Spleen (tissue), 11 donors: ENCODE measurements at regions not wholly inside any gene's neighbourhood (a gene's known extent, or its start where the extent isn't known, plus 50 kb on each side); places are given as distances from the start of the nearest gene placed in this dataset.

Experiments
- DNase-seq: peaks from one replicate; pipeline ENCODE4 v3.0.0-alpha.2; 2020
- H3K27ac ChIP-seq, 8 donors: fragments of 200-600 bp; sonication (generic) in 7 of 8; 1 replicate in 4 of 8; 2 replicates in 4 of 8; pipeline versions ENCODE4 v1.5.0 to v1.8.0; 2016 to 2021; ENCODE audit warnings: inconsistent platforms in 4 of 8, mild to moderate bottlenecking in 4 of 8, moderate library complexity in 1 of 8
- H3K27me3 ChIP-seq, 7 donors: fragments of 200-600 bp; sonication (generic) in 6 of 7; replicated peaks in 1 of 7; 1 replicate in 4 of 7; 2 replicates in 3 of 7; pipeline versions ENCODE4 v1.5.0 to v1.8.0; 2016 to 2021; ENCODE audit warnings: inconsistent platforms in 3 of 7, mild to moderate bottlenecking in 1 of 7
- H3K36me3 ChIP-seq, 6 donors: fragments of 200-600 bp; sonication (generic) in 5 of 6; 1 replicate in 4 of 6; 2 replicates in 2 of 6; pipeline versions ENCODE4 v1.5.0 to v1.8.0; 2016 to 2021; ENCODE audit warnings: inconsistent platforms in 2 of 6
- H3K4me1 ChIP-seq, 6 donors: fragments of 200-600 bp; sonication (generic) in 5 of 6; 1 replicate in 3 of 6; 2 replicates in 3 of 6; pipeline versions ENCODE4 v1.5.0 to v1.8.0; 2016 to 2021; ENCODE audit warnings: inconsistent platforms in 3 of 6
- H3K4me3 ChIP-seq, 8 donors: fragments of 200-600 bp; sonication (generic) in 7 of 8; 1 replicate in 4 of 8; 2 replicates in 4 of 8; pipeline versions ENCODE4 v1.5.0 to v1.8.0; 2016 to 2021; ENCODE audit warnings: inconsistent platforms in 4 of 8, mild to moderate bottlenecking in 4 of 8, moderate library complexity in 2 of 8
- H3K9me3 ChIP-seq, 8 donors: fragments of 200-600 bp; sonication (generic) in 7 of 8; 1 replicate in 4 of 8; 2 replicates in 4 of 8; pipeline versions ENCODE4 v1.5.0 to v1.8.0; 2016 to 2021; ENCODE audit warnings: inconsistent platforms in 4 of 8
- POLR2A ChIP-seq, 3 donors: fragments of 450-650 bp; IDR thresholded peaks; one replicate each; pipeline ENCODE4 v1.5.1; 2017; ENCODE audit warnings: antibody characterized with exemption in 3 of 3, mild to moderate bottlenecking in 1 of 3
- POLR2AphosphoS5 ChIP-seq, 3 donors: sonication (generic); formaldehyde crosslinking; IDR thresholded peaks; one replicate each; pipeline ENCODE4 v1.5.1; 2017; ENCODE audit warnings: antibody characterized with exemption in 3 of 3
- WGBS, 5 donors: extraction: QIAGEN DNeasy Blood & Tissue Kit in 3 of 5; methylation state at CpG; one replicate each; pipeline versions ENCODE4 v1.1.5 to v1.1.7; 2013 to 2018; 5-methylcytosine and 5-hydroxymethylcytosine counted together
- intact Hi-C: fragments of 100-400 bp; cut with DNase I; formaldehyde crosslinking; loops from one replicate; pipeline ENCODE4 v1.15.0; 2023; ENCODE audit warnings: low total_unique reads
- TF ChIP-seq, protein P1 (sequence below), 11 experiments: fragments of 200-600 bp in 7 of 11; fragments of 450-650 bp in 4 of 11; sonication (generic) in 4 of 11; IDR thresholded peaks in 8 of 11; conservative IDR thresholded peaks in 3 of 11; 1 replicate in 7 of 11; 2 replicates in 4 of 11; pipeline versions ENCODE4 v1.4.0 to v1.8.0; 2016 to 2021; ENCODE audit warnings: antibody characterized with exemption in 11 of 11, inconsistent platforms in 4 of 11, mild to moderate bottlenecking in 1 of 11
- donor health status: healthy with polysubstance abuse.
- donor health status: DM: no; HTN: no; CAD: no; lungs with moderate emphysema.
- donor health status: DM: no; HTN: no; CAD: no.
- donor health status: Bipolar disorder and iron deficiency.
- donor health status: healthy.
- donor health status: DM: no; HTN: no; CAD: no.
- donor health status: DM: yes; HTN: yes; CAD: no.

- H3K4me3 ChIP-seq, result no peak overlapping the region
Observed at GRCh38 chr2:11940799-11941198, 194.4 kb downstream of the LPIN1 start.

DNA sequence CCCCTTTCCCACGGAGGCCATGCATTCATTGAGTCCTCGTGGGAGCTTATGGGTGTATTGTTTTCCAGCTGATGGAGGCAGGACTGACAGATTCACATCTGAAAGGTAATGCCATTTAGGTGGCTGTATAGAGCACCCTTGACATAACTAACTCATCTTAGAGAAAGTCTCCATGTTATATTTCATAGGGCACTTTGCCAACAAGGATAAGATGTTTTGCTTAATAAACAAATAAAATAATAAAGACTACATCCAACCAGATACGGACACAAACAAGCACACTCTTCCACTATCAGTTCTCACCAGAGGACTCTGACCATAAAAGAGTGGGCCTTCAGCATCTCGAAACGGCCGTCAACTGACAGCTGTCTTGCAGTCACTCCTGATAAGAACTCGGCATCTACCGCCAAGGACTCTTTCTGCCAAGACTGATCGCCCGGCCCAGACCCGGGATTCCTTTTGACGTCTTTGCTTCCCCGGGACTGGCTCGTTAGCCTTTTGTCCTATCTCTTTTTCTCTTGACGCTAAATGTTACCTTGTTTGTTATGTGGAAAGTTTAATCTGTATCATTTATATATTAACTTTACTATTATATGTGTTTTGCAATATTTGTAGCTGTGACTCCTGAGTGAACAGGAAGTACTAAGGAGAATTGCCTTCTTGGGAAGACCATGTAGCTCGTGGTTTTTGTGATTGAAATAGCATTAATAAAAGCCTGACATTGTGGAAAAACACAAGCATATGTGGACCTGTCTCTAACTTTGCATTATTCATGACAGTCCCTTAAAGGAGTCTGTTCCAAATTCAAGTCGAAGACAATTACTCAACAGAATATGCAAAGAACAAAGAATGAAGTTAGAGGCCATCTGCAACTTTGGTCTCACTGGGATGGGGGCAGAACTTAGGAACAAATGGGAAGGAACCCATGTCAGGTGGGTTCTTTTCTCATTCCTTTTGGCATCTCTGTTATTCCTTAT, 195.1 kb downstream of the LPIN1 start:
- H3K4me3 ChIP-seq, result no peak overlapping the region
- intact Hi-C loops, result no loop called here
- H3K27me3 ChIP-seq, result no peaks in the 10 kb centered on the region
- no peak overlapping the region for H3K27ac ChIP-seq
- no peak for TF ChIP-seq POLR2A (IDR thresholded peaks at IDR 0.05)
- TF ChIP-seq, protein P1, sequence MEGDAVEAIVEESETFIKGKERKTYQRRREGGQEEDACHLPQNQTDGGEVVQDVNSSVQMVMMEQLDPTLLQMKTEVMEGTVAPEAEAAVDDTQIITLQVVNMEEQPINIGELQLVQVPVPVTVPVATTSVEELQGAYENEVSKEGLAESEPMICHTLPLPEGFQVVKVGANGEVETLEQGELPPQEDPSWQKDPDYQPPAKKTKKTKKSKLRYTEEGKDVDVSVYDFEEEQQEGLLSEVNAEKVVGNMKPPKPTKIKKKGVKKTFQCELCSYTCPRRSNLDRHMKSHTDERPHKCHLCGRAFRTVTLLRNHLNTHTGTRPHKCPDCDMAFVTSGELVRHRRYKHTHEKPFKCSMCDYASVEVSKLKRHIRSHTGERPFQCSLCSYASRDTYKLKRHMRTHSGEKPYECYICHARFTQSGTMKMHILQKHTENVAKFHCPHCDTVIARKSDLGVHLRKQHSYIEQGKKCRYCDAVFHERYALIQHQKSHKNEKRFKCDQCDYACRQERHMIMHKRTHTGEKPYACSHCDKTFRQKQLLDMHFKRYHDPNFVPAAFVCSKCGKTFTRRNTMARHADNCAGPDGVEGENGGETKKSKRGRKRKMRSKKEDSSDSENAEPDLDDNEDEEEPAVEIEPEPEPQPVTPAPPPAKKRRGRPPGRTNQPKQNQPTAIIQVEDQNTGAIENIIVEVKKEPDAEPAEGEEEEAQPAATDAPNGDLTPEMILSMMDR (IDR thresholded peaks at IDR 0.05 in 8 of 11, conservative IDR thresholded peaks at IDR 0.05 in 3 of 11), result no peak
- no peak for TF ChIP-seq POLR2AphosphoS5 (IDR thresholded peaks at IDR 0.05)
- peaks cover 0 to 22% (median 13%) of the 10 kb centered on the region in 6 donors for H3K4me1 ChIP-seq
- WGBS, 5 donors, result 87 to 92% (median 91%) methylated on average over 17 of the region's 17 CpGs
- no peaks in the 10 kb centered on the region for H3K36me3 ChIP-seq
- no peaks in the 10 kb centered on the region for H3K9me3 ChIP-seq
- DNase-seq, result no peak

More at GRCh38 chr2:11940799-11941198, 194.4 kb downstream of the LPIN1 start:
- WGBS, 5 donors, result 95 to 100% (median 98%) methylated on average over 4 of the region's 4 CpGs
- no peak for DNase-seq
- Histone ChIP-seq H3K4me1 (peaks cover 0 to 18% (median 11%) of the 10 kb centered on the region in 6 donors), H3K9me3 (no peaks in the 10 kb centered on the region), H3K36me3 (no peaks in the 10 kb centered on the region), H3K27ac (no peak overlapping the region), H3K27me3 (no peaks in the 10 kb centered on the region)
- TF ChIP-seq, protein P1 (IDR thresholded peaks at IDR 0.05 in 8 of 11, conservative IDR thresholded peaks at IDR 0.05 in 3 of 11), result no peak
- no peak for TF ChIP-seq POLR2A (IDR thresholded peaks at IDR 0.05)
- no peak for TF ChIP-seq POLR2AphosphoS5 (IDR thresholded peaks at IDR 0.05)
- intact Hi-C loops, result no loop called here

GRCh38 chr2:11942178-11942569, 195.7 kb downstream of the LPIN1 start:
- peaks cover 0 to 22% (median 13%) of the 10 kb centered on the region in 6 donors for H3K4me1 ChIP-seq
- H3K36me3 ChIP-seq, result no peaks in the 10 kb centered on the region
- no peaks in the 10 kb centered on the region for H3K9me3 ChIP-seq
- no peak for DNase-seq
- no peaks in the 10 kb centered on the region for H3K27me3 ChIP-seq
- intact Hi-C loops, result no loop called here
- WGBS, 5 donors, result 92 to 97% (median 96%) methylated on average over 5 of the region's 5 CpGs
- no peak overlapping the region for H3K27ac ChIP-seq
- TF ChIP-seq POLR2AphosphoS5 (IDR thresholded peaks at IDR 0.05), result no peak
- no peak for TF ChIP-seq POLR2A (IDR thresholded peaks at IDR 0.05)
- TF ChIP-seq, protein P1 (IDR thresholded peaks at IDR 0.05 in 8 of 11, conservative IDR thresholded peaks at IDR 0.05 in 3 of 11), result no peak
- H3K4me3 ChIP-seq, result no peak overlapping the region

DNA sequence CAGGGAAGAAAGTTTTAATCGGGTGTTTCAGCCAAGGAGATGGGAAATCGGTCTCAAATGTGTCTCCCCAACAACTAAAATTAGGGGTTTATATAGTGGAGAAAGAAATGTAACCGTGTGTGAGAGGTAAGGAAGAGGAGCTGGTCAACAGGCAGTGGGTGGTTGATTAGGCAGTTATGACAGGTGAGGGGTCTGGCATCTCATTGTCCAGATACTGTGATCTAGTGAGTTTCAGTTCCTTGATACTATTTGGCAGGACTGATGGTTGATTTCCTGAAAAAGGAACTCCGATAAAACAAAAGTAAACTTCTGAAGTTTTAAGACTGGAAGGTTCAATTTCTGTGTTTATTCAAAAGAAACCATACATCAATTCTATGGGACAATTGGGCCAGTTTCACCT, 197.9 kb downstream of the LPIN1 start:
- no peak overlapping the region for H3K27ac ChIP-seq
- no peak for DNase-seq
- H3K4me1 ChIP-seq, result peaks cover 0 to 26% (median 13%) of the 10 kb centered on the region in 6 donors
- H3K36me3 ChIP-seq, result no peaks in the 10 kb centered on the region
- H3K4me3 ChIP-seq, result no peak overlapping the region
- H3K9me3 ChIP-seq, result no peaks in the 10 kb centered on the region
- TF ChIP-seq, protein P1 (IDR thresholded peaks at IDR 0.05 in 8 of 11, conservative IDR thresholded peaks at IDR 0.05 in 3 of 11), result no peak
- no peak for TF ChIP-seq POLR2AphosphoS5 (IDR thresholded peaks at IDR 0.05)
- no peak for TF ChIP-seq POLR2A (IDR thresholded peaks at IDR 0.05)
- no peaks in the 10 kb centered on the region for H3K27me3 ChIP-seq
- 74 to 85% (median 81%) methylated on average over 4 of the region's 4 CpGs for WGBS, 5 donors
- intact Hi-C loops, result no loop called here
